Peyer's patch (tissue), 4 donors: ENCODE measurements at regions not wholly inside any gene's neighbourhood (a gene's known extent, or its start where the extent isn't known, plus 50 kb on each side); places are given as distances from the start of the nearest gene placed in this dataset.

ENCODE experiments used
- CTCF ChIP-seq, 6 experiments: fragments of 450-650 bp in 4 of 6; fragments of 200-600 bp in 2 of 6; sonication (generic) in 1 of 6; IDR thresholded peaks; one replicate each; pipeline ENCODE4 v1.5.1; 2017 to 2019; ENCODE audit warnings: antibody characterized with exemption in 6 of 6, mild to moderate bottlenecking in 3 of 6, moderate library complexity in 1 of 6
- POLR2A ChIP-seq, 2 donors: fragments of 450-650 bp; IDR thresholded peaks; one replicate each; pipeline ENCODE4 v1.5.1; 2017; ENCODE audit warnings: antibody characterized with exemption in 2 of 2, mild to moderate bottlenecking in 2 of 2, moderate library complexity in 2 of 2

- peak; percentile 9 to 55 (median 35) for TF ChIP-seq CTCF (IDR thresholded peaks at IDR 0.05)
- no peak for TF ChIP-seq POLR2A (IDR thresholded peaks at IDR 0.05)
Observed at GRCh38 chr3:178436773-178437172, 99.5 kb upstream of the KCNMB2 start.
